WTC11 (cell line): ENCODE measurements at regions not wholly inside any gene's neighbourhood (a gene's known extent, or its start where the extent isn't known, plus 50 kb on each side); places are given as distances from the start of the nearest gene placed in this dataset.

Experiments
- ATAC-seq: fragments of 200-7000 bp; cut with Tn5 transposase; 2 replicates; pipeline ENCODE4 v1.10.0; 2021; ENCODE audit warnings: mild to moderate bottlenecking, moderate library complexity
- CTCF ChIA-PET: fragments of 300-600 bp; sonication (Branson Sonifier 250); formaldehyde crosslinking; loops from one replicate; lab custom pipeline; 2021; ENCODE audit warnings: antibody characterized with exemption; lab: Charles Lee
- POLR2A ChIA-PET: fragments of 350-600 bp; sonication (Branson Sonifier 250); formaldehyde crosslinking; loops from one replicate; lab custom pipeline; 2021; ENCODE audit warnings: antibody characterized with exemption; lab: Charles Lee
- DNase-seq: peaks from one replicate; pipeline ENCODE4 v3.0.0; 2021; ENCODE audit warnings: low spot score
- H3K27ac Mint-ChIP-seq: 2 replicates; pipeline ENCODE4 v1.8.0; 2021; ENCODE audit warnings: mixed read lengths
- H3K27me3 Mint-ChIP-seq: 2 replicates; pipeline ENCODE4 v1.8.0; 2021; ENCODE audit warnings: low read depth, mild to moderate bottlenecking, moderate library complexity, mixed read lengths
- H3K36me3 Mint-ChIP-seq: 2 replicates; pipeline ENCODE4 v1.8.0; 2021; ENCODE audit warnings: mixed read lengths
- H3K4me1 Mint-ChIP-seq: 2 replicates; pipeline ENCODE4 v1.8.0; 2022; ENCODE audit warnings: mixed read lengths
- H3K4me3 Mint-ChIP-seq: 2 replicates; pipeline ENCODE4 v1.8.0; 2021; ENCODE audit warnings: mild to moderate bottlenecking, moderate library complexity, mixed read lengths
- H3K9me3 Mint-ChIP-seq: 2 replicates; pipeline ENCODE4 v1.8.0; 2021; ENCODE audit warnings: mixed read lengths
- ATF2 ChIP-seq: sonication (generic); formaldehyde crosslinking; IDR thresholded peaks from 2 replicates; pipeline ENCODE4 v1.8.1; 2022; ENCODE audit warnings: low read depth, missing genetic modification reagents, borderline replicate concordance
- CBFB ChIP-seq: sonication (generic); formaldehyde crosslinking; IDR thresholded peaks from 2 replicates; pipeline ENCODE4 v1.8.1; 2022; ENCODE audit warnings: mild to moderate bottlenecking, low read depth, missing genetic modification reagents
- CREM ChIP-seq: sonication (generic); formaldehyde crosslinking; IDR thresholded peaks from 2 replicates; pipeline ENCODE4 v1.8.1; 2022; ENCODE audit warnings: mild to moderate bottlenecking, missing genetic modification reagents, moderate library complexity
- E2F1 ChIP-seq: sonication (generic); formaldehyde crosslinking; IDR thresholded peaks from 2 replicates; pipeline ENCODE4 v1.8.0; 2022; ENCODE audit warnings: mild to moderate bottlenecking, missing genetic modification reagents
- E2F4 ChIP-seq: sonication (generic); formaldehyde crosslinking; IDR thresholded peaks from 2 replicates; pipeline ENCODE4 v1.8.1; 2022; ENCODE audit warnings: low read depth, mild to moderate bottlenecking, moderate library complexity, missing genetic modification reagents, borderline replicate concordance
- ELF4 ChIP-seq: sonication (generic); formaldehyde crosslinking; IDR thresholded peaks from 2 replicates; pipeline ENCODE4 v1.8.1; 2022; ENCODE audit warnings: low read depth, mild to moderate bottlenecking, moderate library complexity, missing genetic modification reagents
- ERG ChIP-seq: fragments of 250-450 bp; sonication (Bioruptor Pico); IDR thresholded peaks from 2 replicates; pipeline ENCODE4 v1.8.0; 2021; ENCODE audit warnings: mild to moderate bottlenecking
- ESRRA ChIP-seq: sonication (generic); formaldehyde crosslinking; IDR thresholded peaks from 2 replicates; pipeline ENCODE4 v1.8.1; 2022; ENCODE audit warnings: mild to moderate bottlenecking, missing genetic modification reagents, borderline replicate concordance
- ETV6 ChIP-seq: sonication (generic); formaldehyde crosslinking; IDR thresholded peaks from 2 replicates; pipeline ENCODE4 v1.8.1; 2022; ENCODE audit warnings: mild to moderate bottlenecking, missing genetic modification reagents
- GRHL2 ChIP-seq: fragments of 250-450 bp; sonication (Bioruptor Pico); IDR thresholded peaks from 2 replicates; pipeline ENCODE4 v1.8.0; 2022; ENCODE audit warnings: mild to moderate bottlenecking, moderate library complexity; ENCODE audit not compliant: insufficient replicate concordance, severe bottlenecking
- GTF2I ChIP-seq: fragments of 250-450 bp; sonication (Bioruptor Pico); conservative IDR thresholded peaks from 2 replicates; pipeline ENCODE4 v1.4.0; 2021; ENCODE audit warnings: mild to moderate bottlenecking
- HMGXB4 ChIP-seq: sonication (generic); formaldehyde crosslinking; IDR thresholded peaks from 2 replicates; pipeline ENCODE4 v1.8.1; 2023; ENCODE audit warnings: mild to moderate bottlenecking, moderate library complexity, missing genetic modification reagents
- IRF1 ChIP-seq: sonication (generic); formaldehyde crosslinking; IDR thresholded peaks from 2 replicates; pipeline ENCODE4 v1.8.0; 2023; ENCODE audit warnings: missing genetic modification reagents
- MXD4 ChIP-seq: fragments of 250-450 bp; sonication (Bioruptor Pico); IDR thresholded peaks from 2 replicates; pipeline ENCODE4 v1.8.0; 2021; ENCODE audit warnings: mild to moderate bottlenecking, moderate library complexity, borderline replicate concordance
- NR2C2 ChIP-seq: sonication (generic); formaldehyde crosslinking; IDR thresholded peaks from 2 replicates; pipeline ENCODE4 v1.8.0; 2022; ENCODE audit warnings: mild to moderate bottlenecking, missing genetic modification reagents
- TEAD1 ChIP-seq: sonication (generic); formaldehyde crosslinking; IDR thresholded peaks from 2 replicates; pipeline ENCODE4 v1.8.0; 2022; ENCODE audit warnings: mild to moderate bottlenecking, missing genetic modification reagents
- TEAD4 ChIP-seq: sonication (generic); formaldehyde crosslinking; IDR thresholded peaks from 2 replicates; pipeline ENCODE4 v1.8.0; 2022; ENCODE audit warnings: mild to moderate bottlenecking, missing genetic modification reagents
- TP53 ChIP-seq: sonication (generic); formaldehyde crosslinking; IDR thresholded peaks from 2 replicates; pipeline ENCODE4 v1.8.1; 2023; ENCODE audit warnings: mild to moderate bottlenecking, missing genetic modification reagents
- ZBTB21 ChIP-seq: sonication (generic); formaldehyde crosslinking; IDR thresholded peaks from 2 replicates; pipeline ENCODE4 v1.8.1; 2023; ENCODE audit warnings: mild to moderate bottlenecking, missing genetic modification reagents, borderline replicate concordance
- ZMAT4 ChIP-seq: fragments of 250-450 bp; sonication (Bioruptor Pico); IDR thresholded peaks from 2 replicates; pipeline ENCODE4 v1.9.0; 2021; ENCODE audit warnings: mild to moderate bottlenecking
- ZNF425 ChIP-seq: fragments of 250-450 bp; sonication (Bioruptor Pico); conservative IDR thresholded peaks from 2 replicates; pipeline ENCODE4 v1.9.0; 2021; ENCODE audit warnings: mild to moderate bottlenecking
- ZNF512 ChIP-seq: sonication (generic); formaldehyde crosslinking; IDR thresholded peaks from 2 replicates; pipeline ENCODE4 v1.8.1; 2022; ENCODE audit warnings: missing genetic modification reagents, borderline replicate concordance
- ZNF671 ChIP-seq: fragments of 250-450 bp; sonication (Bioruptor Pico); IDR thresholded peaks from 2 replicates; pipeline ENCODE4 v1.8.0; 2021; ENCODE audit warnings: mild to moderate bottlenecking

- no peaks in the 10 kb centered on the region for H3K9me3 Mint-ChIP-seq
- TF ChIP-seq HMGXB4 (CRISPR knock-in tag) (no peak), E2F4 (CRISPR knock-in tag) (no peak), ZBTB21 (CRISPR knock-in tag) (no peak), TP53 (no peak), TEAD4 (CRISPR knock-in tag) (no peak), NR2C2 (CRISPR knock-in tag) (no peak), E2F1 (CRISPR knock-in tag) (no peak), IRF1 (CRISPR knock-in tag) (no peak), ATF2 (CRISPR knock-in tag) (no peak), TEAD1 (CRISPR knock-in tag) (no peak), GRHL2 (CRISPR knock-in tag) (no peak), ZMAT4 (no peak), CREM (CRISPR knock-in tag) (no peak), ETV6 (CRISPR knock-in tag) (no peak), GTF2I (no peak), CBFB (CRISPR knock-in tag) (no peak), ESRRA (CRISPR knock-in tag) (no peak)
- CTCF ChIA-PET = interaction anchor here (1.5 kb wide), 1 partner anchor 15 kb away, joined by 5 read pairs; no protein-coding TSS in a partner anchor
- no peaks in the 10 kb centered on the region for H3K27me3 Mint-ChIP-seq
- H3K4me3 Mint-ChIP-seq = no peak overlapping the region
- H3K27ac Mint-ChIP-seq = peak overlapping the region; percentile 42; the same call in 1 of the 2 replicates
- POLR2A ChIA-PET = interaction anchor here (1.1 kb wide), 1 partner anchor 219 kb away, joined by 4 read pairs; the partner anchor contains the start of gene MYLIP
- H3K4me1 Mint-ChIP-seq = peaks cover 90% of the 10 kb centered on the region
- DNase-seq = no peak
- H3K36me3 Mint-ChIP-seq = no peaks in the 10 kb centered on the region
- no peak for ATAC-seq
These were observed 219.4 kb upstream of the MYLIP start for GRCh38 chr6:15909290-15910070.

- CTCF ChIA-PET = interaction anchor here (1.5 kb wide), 1 partner anchor 15 kb away, joined by 5 read pairs; no protein-coding TSS in a partner anchor
- Mint-ChIP-seq H3K27me3 (no peaks in the 10 kb centered on the region), H3K36me3 (no peaks in the 10 kb centered on the region), H3K4me1 (peaks cover 93% of the 10 kb centered on the region), H3K27ac (peak overlapping the region; percentile 55; the same call in 1 of the 2 replicates), H3K4me3 (no peak overlapping the region), H3K9me3 (no peaks in the 10 kb centered on the region)
- ATAC-seq (no peak), DNase-seq (no peak)
- POLR2A ChIA-PET = interaction anchor here (0.5 to 1.1 kb wide), 2 partner anchors 14 to 220 kb away, joined by 3 to 4 read pairs; partner anchors contain the start of gene MYLIP
- TF ChIP-seq ZNF425 (no peak), ZNF512 (CRISPR knock-in tag) (no peak), ELF4 (no peak), MXD4 (CRISPR knock-in tag) (no peak), ZNF671 (no peak), ERG (CRISPR knock-in tag) (no peak)
These were observed 220.0 kb upstream of the MYLIP start for GRCh38 chr6:15908871-15909270.
